SK-N-SH treated with all-trans-retinoic acid at 6 μM for 48 hours (cell line): ENCODE measurements at regions not wholly inside any gene's neighbourhood (a gene's known extent, or its start where the extent isn't known, plus 50 kb on each side); places are given as distances from the start of the nearest gene placed in this dataset.

ENCODE experiments used
- ATAC-seq: fragments of 200-7000 bp; cut with Tn5 transposase; 3 replicates; pipeline ENCODE4 v1.9.1; 2020; ENCODE audit warnings: mild to moderate bottlenecking, moderate library complexity
- BACH2 ChIP-seq: fragments of 250-450 bp; sonication (Bioruptor Pico); IDR thresholded peaks from 2 replicates; pipeline ENCODE4 v1.9.0; 2021; ENCODE audit warnings: mild to moderate bottlenecking, borderline replicate concordance
- CSDC2 ChIP-seq: fragments of 250-450 bp; sonication (Bioruptor Pico); IDR thresholded peaks from 2 replicates; pipeline ENCODE4 v1.5.0; 2020; ENCODE audit warnings: mild to moderate bottlenecking, moderate library complexity
- GLIS3 ChIP-seq: fragments of 250-450 bp; sonication (Bioruptor Pico); IDR thresholded peaks from 2 replicates; pipeline ENCODE4 v1.5.0; 2020; ENCODE audit warnings: mild to moderate bottlenecking, moderate library complexity
- ISL1 ChIP-seq: fragments of 250-450 bp; sonication (Bioruptor Pico); IDR thresholded peaks from 2 replicates; pipeline ENCODE4 v2.1.2; 2022; ENCODE audit warnings: mild to moderate bottlenecking, moderate library complexity
- PPARA ChIP-seq: fragments of 250-450 bp; sonication (Bioruptor Pico); IDR thresholded peaks from 2 replicates; pipeline ENCODE4 v1.5.0; 2020; ENCODE audit warnings: mild to moderate bottlenecking, borderline replicate concordance
- RARB ChIP-seq: fragments of 250-450 bp; sonication (Bioruptor Pico); IDR thresholded peaks from 2 replicates; pipeline ENCODE4 v1.8.0; 2021; ENCODE audit warnings: mild to moderate bottlenecking, moderate library complexity
- SNAI2 ChIP-seq: fragments of 250-450 bp; sonication (Bioruptor Pico); IDR thresholded peaks from 2 replicates; pipeline ENCODE4 v1.5.0; 2020; ENCODE audit warnings: mild to moderate bottlenecking, moderate library complexity
- TCF4 ChIP-seq: fragments of 250-450 bp; sonication (Bioruptor Pico); IDR thresholded peaks from 2 replicates; pipeline ENCODE4 v1.8.0; 2021; ENCODE audit warnings: mild to moderate bottlenecking, moderate library complexity, borderline replicate concordance
- ZC3H10 ChIP-seq: fragments of 250-450 bp; sonication (Bioruptor Pico); IDR thresholded peaks from 2 replicates; pipeline ENCODE4 v1.5.1; 2021; ENCODE audit warnings: mild to moderate bottlenecking, moderate library complexity
- ZFP3 ChIP-seq: fragments of 250-450 bp; sonication (Bioruptor Pico); IDR thresholded peaks from 2 replicates; pipeline ENCODE4 v1.5.0; 2020; ENCODE audit warnings: mild to moderate bottlenecking, moderate library complexity
- ZFP30 ChIP-seq: fragments of 450-650 bp; formaldehyde crosslinking; IDR thresholded peaks from 2 replicates; pipeline ENCODE4 v1.5.0; 2022; ENCODE audit warnings: mild to moderate bottlenecking, moderate library complexity
- ZNF565 ChIP-seq: fragments of 450-650 bp; formaldehyde crosslinking; conservative IDR thresholded peaks from 2 replicates; pipeline ENCODE4 v1.5.0; 2020; ENCODE audit warnings: low read depth, mild to moderate bottlenecking, moderate library complexity
- ZNF70 ChIP-seq: fragments of 450-650 bp; formaldehyde crosslinking; IDR thresholded peaks from 2 replicates; pipeline ENCODE4 v1.5.0; 2020; ENCODE audit warnings: mild to moderate bottlenecking, moderate library complexity
- TF ChIP-seq, protein P1 (sequence below): fragments of 250-450 bp; sonication (Bioruptor Pico); IDR thresholded peaks from 2 replicates; pipeline ENCODE4 v1.5.1; 2021; ENCODE audit warnings: mild to moderate bottlenecking, moderate library complexity
- TF ChIP-seq, protein P2 (sequence below): fragments of 250-450 bp; sonication (Bioruptor Pico); IDR thresholded peaks from 2 replicates; pipeline ENCODE4 v1.5.0; 2020; ENCODE audit warnings: mild to moderate bottlenecking, moderate library complexity
- TF ChIP-seq, protein P3 (sequence below): fragments of 250-450 bp; sonication (Bioruptor Pico); IDR thresholded peaks from 2 replicates; pipeline ENCODE4 v1.8.0; 2020; ENCODE audit warnings: mild to moderate bottlenecking, moderate library complexity, borderline replicate concordance
- TF ChIP-seq, protein P4 (sequence below): fragments of 250-450 bp; sonication (Bioruptor Pico); IDR thresholded peaks from 2 replicates; pipeline ENCODE4 v1.8.0; 2021; ENCODE audit warnings: low read depth, mild to moderate bottlenecking, moderate library complexity, borderline replicate concordance
- TF ChIP-seq, protein P5 (sequence below): fragments of 250-450 bp; sonication (Bioruptor Pico); IDR thresholded peaks from 2 replicates; pipeline ENCODE4 v1.5.1; 2020; ENCODE audit warnings: low read depth, mild to moderate bottlenecking, moderate library complexity

DNA sequence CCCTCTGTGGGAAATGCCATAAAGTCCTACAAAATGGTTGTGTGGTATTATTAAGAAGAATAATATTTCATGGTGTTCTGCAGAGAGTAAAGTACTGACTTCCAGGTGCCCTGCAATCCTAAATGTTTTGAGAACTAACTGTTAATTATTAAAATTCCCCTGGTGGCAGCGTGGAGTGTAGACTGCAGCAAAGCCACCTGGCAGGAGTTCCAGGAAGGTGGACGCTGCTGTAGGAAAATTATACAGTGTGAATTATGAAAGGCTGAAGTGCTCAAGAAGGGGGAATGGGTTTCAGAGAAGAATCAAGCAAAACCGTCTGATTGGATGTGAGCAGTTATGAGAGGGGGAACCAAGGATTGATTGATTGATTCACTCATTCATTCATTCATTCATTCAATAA, 572.4 kb upstream of the PPP2R3A start:
- TF ChIP-seq, protein P1, sequence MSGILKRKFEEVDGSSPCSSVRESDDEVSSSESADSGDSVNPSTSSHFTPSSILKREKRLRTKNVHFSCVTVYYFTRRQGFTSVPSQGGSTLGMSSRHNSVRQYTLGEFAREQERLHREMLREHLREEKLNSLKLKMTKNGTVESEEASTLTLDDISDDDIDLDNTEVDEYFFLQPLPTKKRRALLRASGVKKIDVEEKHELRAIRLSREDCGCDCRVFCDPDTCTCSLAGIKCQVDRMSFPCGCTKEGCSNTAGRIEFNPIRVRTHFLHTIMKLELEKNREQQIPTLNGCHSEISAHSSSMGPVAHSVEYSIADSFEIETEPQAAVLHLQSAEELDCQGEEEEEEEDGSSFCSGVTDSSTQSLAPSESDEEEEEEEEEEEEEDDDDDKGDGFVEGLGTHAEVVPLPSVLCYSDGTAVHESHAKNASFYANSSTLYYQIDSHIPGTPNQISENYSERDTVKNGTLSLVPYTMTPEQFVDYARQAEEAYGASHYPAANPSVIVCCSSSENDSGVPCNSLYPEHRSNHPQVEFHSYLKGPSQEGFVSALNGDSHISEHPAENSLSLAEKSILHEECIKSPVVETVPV (CRISPR knock-in tag) = no peak
- TF ChIP-seq ZNF70 (CRISPR knock-in tag) = no peak
- no peak for TF ChIP-seq TCF4 (CRISPR knock-in tag)
- TF ChIP-seq, protein P2, sequence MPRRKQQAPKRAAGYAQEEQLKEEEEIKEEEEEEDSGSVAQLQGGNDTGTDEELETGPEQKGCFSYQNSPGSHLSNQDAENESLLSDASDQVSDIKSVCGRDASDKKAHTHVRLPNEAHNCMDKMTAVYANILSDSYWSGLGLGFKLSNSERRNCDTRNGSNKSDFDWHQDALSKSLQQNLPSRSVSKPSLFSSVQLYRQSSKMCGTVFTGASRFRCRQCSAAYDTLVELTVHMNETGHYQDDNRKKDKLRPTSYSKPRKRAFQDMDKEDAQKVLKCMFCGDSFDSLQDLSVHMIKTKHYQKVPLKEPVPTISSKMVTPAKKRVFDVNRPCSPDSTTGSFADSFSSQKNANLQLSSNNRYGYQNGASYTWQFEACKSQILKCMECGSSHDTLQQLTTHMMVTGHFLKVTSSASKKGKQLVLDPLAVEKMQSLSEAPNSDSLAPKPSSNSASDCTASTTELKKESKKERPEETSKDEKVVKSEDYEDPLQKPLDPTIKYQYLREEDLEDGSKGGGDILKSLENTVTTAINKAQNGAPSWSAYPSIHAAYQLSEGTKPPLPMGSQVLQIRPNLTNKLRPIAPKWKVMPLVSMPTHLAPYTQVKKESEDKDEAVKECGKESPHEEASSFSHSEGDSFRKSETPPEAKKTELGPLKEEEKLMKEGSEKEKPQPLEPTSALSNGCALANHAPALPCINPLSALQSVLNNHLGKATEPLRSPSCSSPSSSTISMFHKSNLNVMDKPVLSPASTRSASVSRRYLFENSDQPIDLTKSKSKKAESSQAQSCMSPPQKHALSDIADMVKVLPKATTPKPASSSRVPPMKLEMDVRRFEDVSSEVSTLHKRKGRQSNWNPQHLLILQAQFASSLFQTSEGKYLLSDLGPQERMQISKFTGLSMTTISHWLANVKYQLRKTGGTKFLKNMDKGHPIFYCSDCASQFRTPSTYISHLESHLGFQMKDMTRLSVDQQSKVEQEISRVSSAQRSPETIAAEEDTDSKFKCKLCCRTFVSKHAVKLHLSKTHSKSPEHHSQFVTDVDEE = no peak
- TF ChIP-seq CSDC2 (CRISPR knock-in tag) = no peak
- no peak for TF ChIP-seq ZC3H10
- TF ChIP-seq ZFP3 = no peak
- TF ChIP-seq, protein P3, sequence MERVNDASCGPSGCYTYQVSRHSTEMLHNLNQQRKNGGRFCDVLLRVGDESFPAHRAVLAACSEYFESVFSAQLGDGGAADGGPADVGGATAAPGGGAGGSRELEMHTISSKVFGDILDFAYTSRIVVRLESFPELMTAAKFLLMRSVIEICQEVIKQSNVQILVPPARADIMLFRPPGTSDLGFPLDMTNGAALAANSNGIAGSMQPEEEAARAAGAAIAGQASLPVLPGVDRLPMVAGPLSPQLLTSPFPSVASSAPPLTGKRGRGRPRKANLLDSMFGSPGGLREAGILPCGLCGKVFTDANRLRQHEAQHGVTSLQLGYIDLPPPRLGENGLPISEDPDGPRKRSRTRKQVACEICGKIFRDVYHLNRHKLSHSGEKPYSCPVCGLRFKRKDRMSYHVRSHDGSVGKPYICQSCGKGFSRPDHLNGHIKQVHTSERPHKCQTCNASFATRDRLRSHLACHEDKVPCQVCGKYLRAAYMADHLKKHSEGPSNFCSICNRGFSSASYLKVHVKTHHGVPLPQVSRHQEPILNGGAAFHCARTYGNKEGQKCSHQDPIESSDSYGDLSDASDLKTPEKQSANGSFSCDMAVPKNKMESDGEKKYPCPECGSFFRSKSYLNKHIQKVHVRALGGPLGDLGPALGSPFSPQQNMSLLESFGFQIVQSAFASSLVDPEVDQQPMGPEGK (CRISPR knock-in tag) = no peak
- no peak for TF ChIP-seq ZFP30
- TF ChIP-seq SNAI2 (CRISPR knock-in tag) = no peak
- TF ChIP-seq RARB (CRISPR knock-in tag) = no peak
- TF ChIP-seq, protein P4, sequence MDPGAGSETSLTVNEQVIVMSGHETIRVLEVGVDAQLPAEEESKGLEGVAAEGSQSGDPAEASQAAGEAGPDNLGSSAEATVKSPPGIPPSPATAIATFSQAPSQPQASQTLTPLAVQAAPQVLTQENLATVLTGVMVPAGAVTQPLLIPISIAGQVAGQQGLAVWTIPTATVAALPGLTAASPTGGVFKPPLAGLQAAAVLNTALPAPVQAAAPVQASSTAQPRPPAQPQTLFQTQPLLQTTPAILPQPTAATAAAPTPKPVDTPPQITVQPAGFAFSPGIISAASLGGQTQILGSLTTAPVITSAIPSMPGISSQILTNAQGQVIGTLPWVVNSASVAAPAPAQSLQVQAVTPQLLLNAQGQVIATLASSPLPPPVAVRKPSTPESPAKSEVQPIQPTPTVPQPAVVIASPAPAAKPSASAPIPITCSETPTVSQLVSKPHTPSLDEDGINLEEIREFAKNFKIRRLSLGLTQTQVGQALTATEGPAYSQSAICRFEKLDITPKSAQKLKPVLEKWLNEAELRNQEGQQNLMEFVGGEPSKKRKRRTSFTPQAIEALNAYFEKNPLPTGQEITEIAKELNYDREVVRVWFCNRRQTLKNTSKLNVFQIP (CRISPR knock-in tag) = no peak
- TF ChIP-seq BACH2 (CRISPR knock-in tag) = no peak
- ATAC-seq = no peak

DNA sequence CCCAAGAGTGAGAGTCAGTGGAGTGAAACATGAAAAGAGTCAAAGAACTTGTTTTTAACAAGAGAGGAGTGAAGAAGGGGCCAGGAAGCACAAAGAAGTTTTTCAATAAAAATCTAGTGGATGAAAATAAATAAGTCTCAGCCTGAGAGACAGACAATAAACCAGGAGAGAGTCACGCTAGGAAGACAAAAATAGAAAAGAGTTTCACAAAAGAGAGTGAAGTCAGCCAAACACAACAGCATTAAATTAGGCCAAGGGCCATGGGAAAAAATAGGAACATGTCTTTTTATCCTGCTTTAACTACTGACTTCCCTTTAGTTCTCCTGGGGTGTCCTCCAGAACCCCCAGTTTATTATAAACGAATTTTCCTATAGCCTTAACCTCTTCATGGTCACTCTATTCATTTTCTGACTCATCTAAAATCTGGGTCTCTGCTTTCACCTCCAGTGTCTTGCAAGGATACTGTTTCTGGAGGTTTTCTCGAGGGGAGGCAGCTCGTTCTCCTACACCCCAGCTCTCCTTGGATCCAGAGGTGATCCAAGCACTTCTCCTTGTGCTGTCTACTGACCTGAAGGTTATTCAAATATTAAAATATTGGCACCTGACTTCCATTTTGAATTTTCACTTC, 571.5 kb upstream of the PPP2R3A start:
- TF ChIP-seq ZFP30 = no peak
- no peak for TF ChIP-seq TCF4 (CRISPR knock-in tag)
- TF ChIP-seq, protein P5, sequence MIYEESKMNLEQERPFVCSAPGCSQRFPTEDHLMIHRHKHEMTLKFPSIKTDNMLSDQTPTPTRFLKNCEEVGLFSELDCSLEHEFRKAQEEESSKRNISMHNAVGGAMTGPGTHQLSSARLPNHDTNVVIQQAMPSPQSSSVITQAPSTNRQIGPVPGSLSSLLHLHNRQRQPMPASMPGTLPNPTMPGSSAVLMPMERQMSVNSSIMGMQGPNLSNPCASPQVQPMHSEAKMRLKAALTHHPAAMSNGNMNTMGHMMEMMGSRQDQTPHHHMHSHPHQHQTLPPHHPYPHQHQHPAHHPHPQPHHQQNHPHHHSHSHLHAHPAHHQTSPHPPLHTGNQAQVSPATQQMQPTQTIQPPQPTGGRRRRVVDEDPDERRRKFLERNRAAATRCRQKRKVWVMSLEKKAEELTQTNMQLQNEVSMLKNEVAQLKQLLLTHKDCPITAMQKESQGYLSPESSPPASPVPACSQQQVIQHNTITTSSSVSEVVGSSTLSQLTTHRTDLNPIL (CRISPR knock-in tag) = no peak
- no peak for TF ChIP-seq PPARA (CRISPR knock-in tag)
- TF ChIP-seq ZNF565 (CRISPR knock-in tag) = no peak
- no peak for TF ChIP-seq CSDC2 (CRISPR knock-in tag)
- TF ChIP-seq, protein P3 (CRISPR knock-in tag) = no peak
- TF ChIP-seq, protein P1 (CRISPR knock-in tag) = no peak
- TF ChIP-seq GLIS3 (CRISPR knock-in tag) = no peak
- TF ChIP-seq SNAI2 (CRISPR knock-in tag) = no peak
- no peak for TF ChIP-seq ZC3H10
- TF ChIP-seq ISL1 (CRISPR knock-in tag) = no peak
- no peak for TF ChIP-seq ZNF70 (CRISPR knock-in tag)
- no peak for ATAC-seq
